ENCODE measurements at regions not wholly inside any gene's neighbourhood (a gene's known extent, or its start where the extent isn't known, plus 50 kb on each side); places are given as distances from the start of the nearest gene placed in this dataset.
"Not testable (repeated sequence)": the region's sequence is repeated elsewhere in the genome, so short reads cannot be mapped to it uniquely, and the experiment has no call there.

- DNase-seq (ENCODE audit: low read depth, low spot score): peak; percentile 95
- no peaks in the 10 kb centered on the region for H3K9me3 ChIP-seq (ENCODE audit: control insufficient read depth, insufficient read depth, low read length)
- no peaks in the 10 kb centered on the region for H3K27me3 ChIP-seq (ENCODE audit: control insufficient read depth, insufficient read depth, low read length)
- H3K4me3 ChIP-seq (ENCODE audit: low read depth, low read length): peak overlapping the region; percentile 51
- ChIA-PET CTCF (interaction anchor here (1.2 to 1.8 kb wide), 6 partner anchors 10 to 240 kb away, joined by 3 to 9 read pairs (median 4); partner anchors contain the start of gene CPNE4), POLR2A (interaction anchor here (0.8 to 1.7 kb wide), 4 partner anchors 29 to 1100 kb away, joined by 3 to 10 read pairs (median 3); no protein-coding TSS in a partner anchor)
- TF ChIP-seq CTCF (IDR thresholded peaks at IDR 0.05; ENCODE audit: low read depth, low read length): no peak
- peak overlapping the region; percentile 99 for H3K27ac ChIP-seq (ENCODE audit: low read depth, low read length)
Observed at GRCh38 chr3:132135628-132136333, 101.0 kb upstream of the CPNE4 start.

- H3K27ac ChIP-seq (ENCODE audit: low read depth, low read length): peak overlapping the region; percentile 94
- H3K9me3 ChIP-seq (ENCODE audit: control insufficient read depth, insufficient read depth, low read length): no peaks in the 10 kb centered on the region
- POLR2A ChIA-PET: interaction anchor here (0.8 to 1.7 kb wide), 4 partner anchors 28 to 1100 kb away, joined by 3 to 10 read pairs (median 3); no protein-coding TSS in a partner anchor
- no peak for TF ChIP-seq CTCF (IDR thresholded peaks at IDR 0.05; ENCODE audit: low read depth, low read length)
- peak overlapping the region; percentile 50 for H3K4me3 ChIP-seq (ENCODE audit: low read depth, low read length)
- no peak for DNase-seq (ENCODE audit: low read depth, low spot score)
- CTCF ChIA-PET: interaction anchor here (1.2 to 1.8 kb wide), 4 partner anchors 98 to 241 kb away, joined by 3 to 9 read pairs (median 6); partner anchors contain the start of gene CPNE4
- H3K27me3 ChIP-seq (ENCODE audit: control insufficient read depth, insufficient read depth, low read length): no peaks in the 10 kb centered on the region
Observed at GRCh38 chr3:132136334-132136716, 101.5 kb upstream of the CPNE4 start.

- H3K9me3 ChIP-seq (ENCODE audit: control insufficient read depth, insufficient read depth, low read length); H3K27me3 ChIP-seq (ENCODE audit: control insufficient read depth, insufficient read depth, low read length); POLR2A ChIA-PET; DNase-seq (ENCODE audit: low read depth, low spot score); CTCF ChIA-PET; H3K4me3 ChIP-seq (ENCODE audit: low read depth, low read length): not testable (repeated sequence)
- H3K27ac ChIP-seq (ENCODE audit: low read depth, low read length): peak overlapping the region; percentile 11
Observed at GRCh38 chr3:132136902-132137301, 102.1 kb upstream of the CPNE4 start.

GRCh38 chr3:132145833-132146232, 111.0 kb upstream of the CPNE4 start:
- Histone ChIP-seq H3K9me3 (ENCODE audit: control insufficient read depth, insufficient read depth, low read length) (no peaks in the 10 kb centered on the region), H3K27ac (ENCODE audit: low read depth, low read length) (no peak overlapping the region), H3K4me3 (ENCODE audit: low read depth, low read length) (no peak overlapping the region), H3K27me3 (ENCODE audit: control insufficient read depth, insufficient read depth, low read length) (no peaks in the 10 kb centered on the region)
- ChIA-PET CTCF (interaction anchor here (0.9 to 2.4 kb wide), 5 partner anchors 13 to 352 kb away, joined by 3 to 12 read pairs (median 3); partner anchors contain the start of gene CPNE4), POLR2A (no interaction called here)
- no peak for DNase-seq (ENCODE audit: low read depth, low spot score)
- TF ChIP-seq CTCF (IDR thresholded peaks at IDR 0.05; ENCODE audit: low read depth, low read length): no peak

- POLR2A ChIA-PET: no interaction called here
Observed at GRCh38 chr3:132154619-132155018, 119.8 kb upstream of the CPNE4 start.

More at GRCh38 chr3:132154619-132155018, 119.8 kb upstream of the CPNE4 start:
- Histone ChIP-seq H3K27me3 (ENCODE audit: control insufficient read depth, insufficient read depth, low read length) (no peaks in the 10 kb centered on the region), H3K4me3 (ENCODE audit: low read depth, low read length) (no peak overlapping the region), H3K27ac (ENCODE audit: low read depth, low read length) (no peak overlapping the region), H3K9me3 (ENCODE audit: control insufficient read depth, insufficient read depth, low read length) (no peaks in the 10 kb centered on the region)
- no peak for TF ChIP-seq CTCF (IDR thresholded peaks at IDR 0.05; ENCODE audit: low read depth, low read length)
- CTCF ChIA-PET: no interaction called here
- DNase-seq (ENCODE audit: low read depth, low spot score): no peak
